Activated naive CD4-positive, alpha-beta T cell treated with anti-CD3 and anti-CD28 coated beads, Interleukin-2, amount 50 U/mL, for 24 hours (primary cell): ENCODE measurements at regions not wholly inside any gene's neighbourhood (a gene's known extent, or its start where the extent isn't known, plus 50 kb on each side); places are given as distances from the start of the nearest gene placed in this dataset.

ENCODE experiments used
- H3K27ac Mint-ChIP-seq: one replicate; pipeline ENCODE4 v1.8.0; 2021; ENCODE audit warnings: mild to moderate bottlenecking, mixed read lengths
- H3K27me3 Mint-ChIP-seq: one replicate; pipeline ENCODE4 v1.8.0; 2021; ENCODE audit warnings: mixed read lengths
- H3K36me3 Mint-ChIP-seq: one replicate; pipeline ENCODE4 v1.8.0; 2021; ENCODE audit warnings: mixed read lengths
- H3K4me1 Mint-ChIP-seq: one replicate; pipeline ENCODE4 v1.8.0; 2021; ENCODE audit warnings: mixed read lengths
- H3K4me3 Mint-ChIP-seq: one replicate; pipeline ENCODE4 v1.8.0; 2021; ENCODE audit warnings: mild to moderate bottlenecking, mixed read lengths
- H3K9me3 Mint-ChIP-seq: one replicate; pipeline ENCODE4 v1.8.0; 2021; ENCODE audit warnings: mixed read lengths

- Mint-ChIP-seq H3K4me3 (no peak overlapping the region), H3K27ac (no peak overlapping the region), H3K4me1 (no peaks in the 10 kb centered on the region), H3K27me3 (no peaks in the 10 kb centered on the region), H3K9me3 (no peaks in the 10 kb centered on the region), H3K36me3 (no peaks in the 10 kb centered on the region)
These were observed 440.8 kb downstream of the KCNJ2 start for GRCh38 chr17:70610161-70610560.

GRCh38 chr17:70613681-70614080 lies 444.3 kb downstream of the KCNJ2 start:
- Mint-ChIP-seq H3K4me3 (no peak overlapping the region), H3K36me3 (no peaks in the 10 kb centered on the region), H3K27me3 (no peaks in the 10 kb centered on the region), H3K4me1 (no peaks in the 10 kb centered on the region), H3K9me3 (peaks cover 5% of the 10 kb centered on the region), H3K27ac (no peak overlapping the region)

- H3K36me3 Mint-ChIP-seq = no peaks in the 10 kb centered on the region
- H3K9me3 Mint-ChIP-seq = peaks cover 5% of the 10 kb centered on the region
- no peak overlapping the region for H3K27ac Mint-ChIP-seq
- no peaks in the 10 kb centered on the region for H3K4me1 Mint-ChIP-seq
- no peak overlapping the region for H3K4me3 Mint-ChIP-seq
- no peaks in the 10 kb centered on the region for H3K27me3 Mint-ChIP-seq
These were observed 446.5 kb downstream of the KCNJ2 start for GRCh38 chr17:70615831-70616230.

GRCh38 chr17:70618641-70619040 lies 449.3 kb downstream of the KCNJ2 start:
- Mint-ChIP-seq H3K27me3 (no peaks in the 10 kb centered on the region), H3K36me3 (no peaks in the 10 kb centered on the region), H3K9me3 (peaks cover 9% of the 10 kb centered on the region), H3K27ac (no peak overlapping the region), H3K4me1 (no peaks in the 10 kb centered on the region), H3K4me3 (no peak overlapping the region)

- H3K36me3 Mint-ChIP-seq = no peaks in the 10 kb centered on the region
- H3K27ac Mint-ChIP-seq = no peak overlapping the region
- no peaks in the 10 kb centered on the region for H3K4me1 Mint-ChIP-seq
- H3K27me3 Mint-ChIP-seq = no peaks in the 10 kb centered on the region
- no peak overlapping the region for H3K4me3 Mint-ChIP-seq
- peaks cover 9% of the 10 kb centered on the region for H3K9me3 Mint-ChIP-seq
These were observed 452.2 kb downstream of the KCNJ2 start for GRCh38 chr17:70621566-70621965.

- no peak overlapping the region for H3K4me3 Mint-ChIP-seq
- H3K4me1 Mint-ChIP-seq = no peaks in the 10 kb centered on the region
- H3K36me3 Mint-ChIP-seq = no peaks in the 10 kb centered on the region
- H3K9me3 Mint-ChIP-seq = peaks cover 5% of the 10 kb centered on the region
- no peaks in the 10 kb centered on the region for H3K27me3 Mint-ChIP-seq
- H3K27ac Mint-ChIP-seq = no peak overlapping the region
These were observed 453.3 kb downstream of the KCNJ2 start for GRCh38 chr17:70622368-70623260.

- Mint-ChIP-seq H3K9me3 (peaks cover 4% of the 10 kb centered on the region), H3K4me1 (no peaks in the 10 kb centered on the region), H3K36me3 (no peaks in the 10 kb centered on the region), H3K27me3 (no peaks in the 10 kb centered on the region), H3K4me3 (no peak overlapping the region), H3K27ac (no peak overlapping the region)
These were observed 454.9 kb downstream of the KCNJ2 start for GRCh38 chr17:70624211-70624610.

GRCh38 chr17:70629902-70630301 lies 460.6 kb downstream of the KCNJ2 start:
- Mint-ChIP-seq H3K4me1 (no peaks in the 10 kb centered on the region), H3K4me3 (no peak overlapping the region), H3K36me3 (no peaks in the 10 kb centered on the region), H3K27me3 (peaks cover 2% of the 10 kb centered on the region), H3K27ac (no peak overlapping the region), H3K9me3 (no peaks in the 10 kb centered on the region)

GRCh38 chr17:70636517-70637133 lies 467.3 kb downstream of the KCNJ2 start:
- no peaks in the 10 kb centered on the region for H3K36me3 Mint-ChIP-seq
- no peaks in the 10 kb centered on the region for H3K4me1 Mint-ChIP-seq
- no peak overlapping the region for H3K4me3 Mint-ChIP-seq
- H3K9me3 Mint-ChIP-seq = no peaks in the 10 kb centered on the region
- no peak overlapping the region for H3K27ac Mint-ChIP-seq
- H3K27me3 Mint-ChIP-seq = peaks cover 5% of the 10 kb centered on the region

- Mint-ChIP-seq H3K9me3 (peaks cover 11% of the 10 kb centered on the region), H3K27me3 (peaks cover 2% of the 10 kb centered on the region), H3K4me1 (no peaks in the 10 kb centered on the region), H3K27ac (no peak overlapping the region), H3K4me3 (no peak overlapping the region), H3K36me3 (no peaks in the 10 kb centered on the region)
These were observed 472.7 kb downstream of the KCNJ2 start for GRCh38 chr17:70642059-70642458.

- no peak overlapping the region for H3K27ac Mint-ChIP-seq
- H3K4me3 Mint-ChIP-seq = no peak overlapping the region
- H3K36me3 Mint-ChIP-seq = no peaks in the 10 kb centered on the region
- H3K4me1 Mint-ChIP-seq = no peaks in the 10 kb centered on the region
- H3K9me3 Mint-ChIP-seq = peaks cover 11% of the 10 kb centered on the region
- H3K27me3 Mint-ChIP-seq = peaks cover 2% of the 10 kb centered on the region
These were observed 474.8 kb downstream of the KCNJ2 start for GRCh38 chr17:70644096-70644495.

- H3K4me1 Mint-ChIP-seq = no peaks in the 10 kb centered on the region
- peaks cover 2% of the 10 kb centered on the region for H3K27me3 Mint-ChIP-seq
- peaks cover 11% of the 10 kb centered on the region for H3K9me3 Mint-ChIP-seq
- no peak overlapping the region for H3K4me3 Mint-ChIP-seq
- H3K36me3 Mint-ChIP-seq = no peaks in the 10 kb centered on the region
- H3K27ac Mint-ChIP-seq = no peak overlapping the region
These were observed 477.3 kb downstream of the KCNJ2 start for GRCh38 chr17:70646673-70647072.

GRCh38 chr17:70648166-70648565 lies 478.8 kb downstream of the KCNJ2 start:
- Mint-ChIP-seq H3K36me3 (no peaks in the 10 kb centered on the region), H3K4me3 (no peak overlapping the region)

GRCh38 chr17:70653850-70654249 lies 484.5 kb downstream of the KCNJ2 start:
- no peak overlapping the region for H3K27ac Mint-ChIP-seq
- no peaks in the 10 kb centered on the region for H3K36me3 Mint-ChIP-seq
- no peak overlapping the region for H3K4me3 Mint-ChIP-seq
- H3K27me3 Mint-ChIP-seq = no peaks in the 10 kb centered on the region
- no peaks in the 10 kb centered on the region for H3K9me3 Mint-ChIP-seq
- no peaks in the 10 kb centered on the region for H3K4me1 Mint-ChIP-seq

More at GRCh38 chr17:70648166-70648565, 478.8 kb downstream of the KCNJ2 start:
- Mint-ChIP-seq H3K4me1 (no peaks in the 10 kb centered on the region), H3K27ac (no peak overlapping the region), H3K27me3 (peaks cover 2% of the 10 kb centered on the region), H3K9me3 (peaks cover 11% of the 10 kb centered on the region)

- Mint-ChIP-seq H3K27ac (no peak overlapping the region), H3K9me3 (no peaks in the 10 kb centered on the region), H3K4me3 (no peak overlapping the region), H3K36me3 (no peaks in the 10 kb centered on the region), H3K4me1 (no peaks in the 10 kb centered on the region), H3K27me3 (no peaks in the 10 kb centered on the region)
These were observed 485.4 kb downstream of the KCNJ2 start for GRCh38 chr17:70654706-70655105.

- H3K9me3 Mint-ChIP-seq = no peaks in the 10 kb centered on the region
- H3K27ac Mint-ChIP-seq = no peak overlapping the region
- no peaks in the 10 kb centered on the region for H3K27me3 Mint-ChIP-seq
- no peaks in the 10 kb centered on the region for H3K36me3 Mint-ChIP-seq
- no peak overlapping the region for H3K4me3 Mint-ChIP-seq
- no peaks in the 10 kb centered on the region for H3K4me1 Mint-ChIP-seq
These were observed 486.0 kb downstream of the KCNJ2 start for GRCh38 chr17:70655176-70655958.
